WERI-Rb-1 (cell line): ENCODE measurements at regions not wholly inside any gene's neighbourhood (a gene's known extent, or its start where the extent isn't known, plus 50 kb on each side); places are given as distances from the start of the nearest gene placed in this dataset.

Experiments
- DNase-seq: peaks from one replicate; pipeline ENCODE4 v3.0.0-alpha.2; 2020
- H3K27ac ChIP-seq: fragments of 250-450 bp; sonication (Bioruptor Pico); 2 replicates; pipeline ENCODE4 v1.5.1; 2020; ENCODE audit warnings: mild to moderate bottlenecking, moderate library complexity
- H3K27me3 ChIP-seq: fragments of 250-450 bp; sonication (Bioruptor Pico); 2 replicates; pipeline ENCODE4 v1.5.1; 2021; ENCODE audit warnings: mild to moderate bottlenecking, low read depth, moderate library complexity; ENCODE audit not compliant: insufficient read depth, severe bottlenecking
- H3K36me3 ChIP-seq: fragments of 250-450 bp; sonication (Bioruptor Pico); 2 replicates; pipeline ENCODE4 v1.5.1; 2020; ENCODE audit warnings: mild to moderate bottlenecking, moderate library complexity
- H3K4me3 ChIP-seq: 2 replicates; pipeline ENCODE4 v1.5.1; 2011; ENCODE audit warnings: low read depth, mild to moderate bottlenecking, control low read depth, low read length
- H3K9me3 ChIP-seq: fragments of 250-450 bp; sonication (Bioruptor Pico); 2 replicates; pipeline ENCODE4 v1.5.1; 2021; ENCODE audit warnings: mild to moderate bottlenecking, moderate library complexity; ENCODE audit not compliant: severe bottlenecking
- CTCF ChIP-seq: IDR thresholded peaks from 2 replicates; pipeline ENCODE4 v1.5.1; 2011; ENCODE audit warnings: low read depth, mild to moderate bottlenecking, control low read depth, inconsistent platforms, low read length

- Histone ChIP-seq H3K4me3 (no peak overlapping the region), H3K9me3 (no peaks in the 10 kb centered on the region), H3K36me3 (no peaks in the 10 kb centered on the region), H3K27me3 (no peaks in the 10 kb centered on the region), H3K27ac (no peak overlapping the region)
- no peak for DNase-seq
- TF ChIP-seq CTCF = no peak
Measured at GRCh38 chr6:148155293-148155692, 187.3 kb upstream of the SASH1 start.

GRCh38 chr6:148157841-148158240, 184.8 kb upstream of the SASH1 start:
- no peak overlapping the region for H3K4me3 ChIP-seq
- no peak for TF ChIP-seq CTCF
- H3K9me3 ChIP-seq = no peaks in the 10 kb centered on the region
- no peak overlapping the region for H3K27ac ChIP-seq
- DNase-seq = no peak
- H3K27me3 ChIP-seq = no peaks in the 10 kb centered on the region
- H3K36me3 ChIP-seq = no peaks in the 10 kb centered on the region

- Histone ChIP-seq H3K36me3 (no peaks in the 10 kb centered on the region), H3K27ac (no peak overlapping the region), H3K4me3 (no peak overlapping the region), H3K9me3 (no peaks in the 10 kb centered on the region), H3K27me3 (no peaks in the 10 kb centered on the region)
- no peak for DNase-seq
- no peak for TF ChIP-seq CTCF
Measured at GRCh38 chr6:148164645-148165044, 178.0 kb upstream of the SASH1 start.

- peak; percentile 48 for TF ChIP-seq CTCF
- no peaks in the 10 kb centered on the region for H3K36me3 ChIP-seq
- no peak for DNase-seq
- no peaks in the 10 kb centered on the region for H3K9me3 ChIP-seq
- no peak overlapping the region for H3K27ac ChIP-seq
- H3K4me3 ChIP-seq = no peak overlapping the region
- H3K27me3 ChIP-seq = no peaks in the 10 kb centered on the region
Measured at GRCh38 chr6:148166339-148166968, 176.2 kb upstream of the SASH1 start.

GRCh38 chr6:148169706-148170105, 172.9 kb upstream of the SASH1 start:
- no peak for TF ChIP-seq CTCF
- no peaks in the 10 kb centered on the region for H3K36me3 ChIP-seq
- H3K9me3 ChIP-seq = no peaks in the 10 kb centered on the region
- H3K27ac ChIP-seq = no peak overlapping the region
- H3K27me3 ChIP-seq = no peaks in the 10 kb centered on the region
- DNase-seq = no peak
- no peak overlapping the region for H3K4me3 ChIP-seq

DNA sequence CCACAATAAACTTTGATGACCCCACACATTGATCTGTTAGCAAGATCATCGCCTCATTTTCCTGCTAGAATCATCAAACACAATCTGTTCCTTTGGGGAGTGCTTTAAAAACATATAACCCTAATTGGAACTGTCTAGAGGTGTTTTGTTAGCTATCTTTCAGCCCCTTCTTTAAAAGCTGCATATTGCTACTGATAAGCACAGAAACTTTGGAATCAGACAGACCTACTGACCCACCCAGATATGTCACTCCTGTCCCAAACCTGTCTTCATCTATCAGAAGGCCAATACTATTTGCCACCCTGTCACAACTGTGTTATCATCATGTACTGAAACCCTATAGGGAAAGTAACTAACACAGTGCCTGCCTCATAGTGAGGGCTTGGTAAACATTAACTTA, 172.4 kb upstream of the SASH1 start:
- no peaks in the 10 kb centered on the region for H3K36me3 ChIP-seq
- DNase-seq = no peak
- no peaks in the 10 kb centered on the region for H3K9me3 ChIP-seq

More for the DNA sequence above, 172.4 kb upstream of the SASH1 start:
- Histone ChIP-seq H3K27me3 (no peaks in the 10 kb centered on the region), H3K27ac (no peak overlapping the region), H3K4me3 (no peak overlapping the region)
- TF ChIP-seq CTCF = no peak
